ENCODE measurements at regions not wholly inside any gene's neighbourhood (a gene's known extent, or its start where the extent isn't known, plus 50 kb on each side); places are given as distances from the start of the nearest gene placed in this dataset.

DNA sequence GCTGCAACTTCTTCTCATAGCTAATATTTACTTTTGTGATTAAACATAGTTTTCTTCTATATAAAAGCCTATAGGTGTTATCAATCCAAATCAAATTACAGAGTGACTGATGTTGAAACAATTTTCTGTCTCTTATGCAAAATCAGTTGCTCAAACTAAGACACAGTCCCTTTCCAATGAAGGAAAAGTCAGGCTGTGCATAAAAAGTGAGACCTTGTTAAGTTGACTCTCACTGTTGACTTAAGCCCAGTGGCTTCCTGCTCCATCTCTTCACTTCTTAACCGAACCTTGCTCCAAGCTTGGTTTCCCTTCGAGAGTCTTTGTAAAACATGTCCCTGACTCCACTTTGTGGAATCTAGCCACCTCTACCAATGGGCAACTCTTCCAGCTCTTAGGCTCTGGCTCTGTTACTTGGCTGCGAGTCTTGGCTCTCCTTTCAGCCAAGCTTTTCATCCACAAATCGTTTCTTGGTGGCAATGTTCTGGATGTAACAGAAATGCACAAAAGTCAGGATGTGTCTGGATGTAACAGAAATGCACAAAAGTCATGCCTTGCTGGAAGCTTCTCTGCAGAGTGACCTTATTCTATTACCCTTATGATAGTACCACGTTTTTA is 118.9 kb downstream of the LIG4 start:
- no TSS peak for BruUV-seq (replicated peaks)
- H3K4me3 Mint-ChIP-seq (ENCODE audit: unreplicated experiment): no peak overlapping the region
- no peaks in the 10 kb centered on the region for H3K36me3 Mint-ChIP-seq (ENCODE audit: insufficient read depth, unreplicated experiment)
- TF ChIP-seq, protein P1, sequence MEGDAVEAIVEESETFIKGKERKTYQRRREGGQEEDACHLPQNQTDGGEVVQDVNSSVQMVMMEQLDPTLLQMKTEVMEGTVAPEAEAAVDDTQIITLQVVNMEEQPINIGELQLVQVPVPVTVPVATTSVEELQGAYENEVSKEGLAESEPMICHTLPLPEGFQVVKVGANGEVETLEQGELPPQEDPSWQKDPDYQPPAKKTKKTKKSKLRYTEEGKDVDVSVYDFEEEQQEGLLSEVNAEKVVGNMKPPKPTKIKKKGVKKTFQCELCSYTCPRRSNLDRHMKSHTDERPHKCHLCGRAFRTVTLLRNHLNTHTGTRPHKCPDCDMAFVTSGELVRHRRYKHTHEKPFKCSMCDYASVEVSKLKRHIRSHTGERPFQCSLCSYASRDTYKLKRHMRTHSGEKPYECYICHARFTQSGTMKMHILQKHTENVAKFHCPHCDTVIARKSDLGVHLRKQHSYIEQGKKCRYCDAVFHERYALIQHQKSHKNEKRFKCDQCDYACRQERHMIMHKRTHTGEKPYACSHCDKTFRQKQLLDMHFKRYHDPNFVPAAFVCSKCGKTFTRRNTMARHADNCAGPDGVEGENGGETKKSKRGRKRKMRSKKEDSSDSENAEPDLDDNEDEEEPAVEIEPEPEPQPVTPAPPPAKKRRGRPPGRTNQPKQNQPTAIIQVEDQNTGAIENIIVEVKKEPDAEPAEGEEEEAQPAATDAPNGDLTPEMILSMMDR (IDR thresholded peaks at IDR 0.05; ENCODE audit: insufficient read depth in 1 of 2, low read depth in 1 of 2, low read length in 1 of 2, severe bottlenecking in 1 of 2, unreplicated experiment in 1 of 2): no peak
- no peaks in the 10 kb centered on the region for H3K36me3 ChIP-seq (ENCODE audit: control insufficient read depth, insufficient read depth, low read length)
- H3K27me3 ChIP-seq (replicated peaks; ENCODE audit: control insufficient read depth, insufficient read depth, low read length): no peaks in the 10 kb centered on the region
- intact Hi-C loops (cut with micrococcal nuclease; ENCODE audit: unreplicated experiment): no loop called here
- no peaks in the 10 kb centered on the region for H3K9me3 ChIP-seq
- ChIA-PET POLR2A (no interaction called here), CTCF (interaction anchor here (0.6 to 0.7 kb wide), 2 partner anchors 9 to 39 kb away, joined by 3 read pairs; no protein-coding TSS in a partner anchor)
- H3K4me3 ChIP-seq (ENCODE audit: low read depth, low read length): no peak overlapping the region
- no peaks in the 10 kb centered on the region for H3K27me3 Mint-ChIP-seq (ENCODE audit: insufficient read depth, unreplicated experiment)
- H3K4me1 Mint-ChIP-seq (ENCODE audit: low read depth, unreplicated experiment): no peaks in the 10 kb centered on the region
- no peak for DNase-seq
- no peak overlapping the region for H3K27ac Mint-ChIP-seq (ENCODE audit: unreplicated experiment)
- H3K9me3 Mint-ChIP-seq (ENCODE audit: unreplicated experiment): no peaks in the 10 kb centered on the region
- peaks cover 5% of the 10 kb centered on the region; the same call in 1 of the 2 replicates for H3K4me1 ChIP-seq

DNA sequence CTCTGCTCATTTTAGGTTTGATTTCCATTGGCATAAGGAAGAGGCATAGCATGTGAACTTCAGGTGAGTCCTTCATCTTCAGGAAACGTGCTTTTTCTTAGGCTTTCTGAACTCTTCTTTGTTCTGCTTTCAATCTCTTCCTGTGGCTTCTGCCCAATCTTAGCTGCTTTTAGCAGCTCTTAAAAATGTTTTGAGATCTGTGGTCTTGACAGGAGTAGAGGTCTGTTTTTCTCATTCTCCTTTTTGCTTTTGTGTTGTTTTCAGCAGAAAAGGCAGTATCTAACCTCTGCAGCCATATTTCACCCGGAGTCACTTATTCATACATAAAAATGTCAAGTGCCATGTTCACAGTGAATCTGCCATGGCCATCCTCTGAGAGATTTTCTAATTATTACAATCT is 120.3 kb downstream of the LIG4 start:
- Histone ChIP-seq H3K9me3 (no peaks in the 10 kb centered on the region), H3K4me3 (ENCODE audit: low read depth, low read length) (no peak overlapping the region), H3K36me3 (ENCODE audit: control insufficient read depth, insufficient read depth, low read length) (no peaks in the 10 kb centered on the region), H3K4me1 (peaks cover 4% of the 10 kb centered on the region; the same call in 1 of the 2 replicates), H3K27me3 (replicated peaks; ENCODE audit: control insufficient read depth, insufficient read depth, low read length) (no peaks in the 10 kb centered on the region)
- CTCF ChIA-PET: no interaction called here
- Mint-ChIP-seq H3K36me3 (ENCODE audit: insufficient read depth, unreplicated experiment) (no peaks in the 10 kb centered on the region), H3K4me3 (ENCODE audit: unreplicated experiment) (no peak overlapping the region), H3K27me3 (ENCODE audit: insufficient read depth, unreplicated experiment) (no peaks in the 10 kb centered on the region), H3K4me1 (ENCODE audit: low read depth, unreplicated experiment) (no peaks in the 10 kb centered on the region), H3K27ac (ENCODE audit: unreplicated experiment) (no peak overlapping the region), H3K9me3 (ENCODE audit: unreplicated experiment) (no peaks in the 10 kb centered on the region)
- BruUV-seq (replicated peaks): no TSS peak
- no peak for DNase-seq
- intact Hi-C loops (cut with micrococcal nuclease; ENCODE audit: unreplicated experiment): no loop called here
- POLR2A ChIA-PET: no interaction called here
- TF ChIP-seq, protein P1 (IDR thresholded peaks at IDR 0.05; ENCODE audit: insufficient read depth in 1 of 2, low read depth in 1 of 2, low read length in 1 of 2, severe bottlenecking in 1 of 2, unreplicated experiment in 1 of 2): no peak

DNA sequence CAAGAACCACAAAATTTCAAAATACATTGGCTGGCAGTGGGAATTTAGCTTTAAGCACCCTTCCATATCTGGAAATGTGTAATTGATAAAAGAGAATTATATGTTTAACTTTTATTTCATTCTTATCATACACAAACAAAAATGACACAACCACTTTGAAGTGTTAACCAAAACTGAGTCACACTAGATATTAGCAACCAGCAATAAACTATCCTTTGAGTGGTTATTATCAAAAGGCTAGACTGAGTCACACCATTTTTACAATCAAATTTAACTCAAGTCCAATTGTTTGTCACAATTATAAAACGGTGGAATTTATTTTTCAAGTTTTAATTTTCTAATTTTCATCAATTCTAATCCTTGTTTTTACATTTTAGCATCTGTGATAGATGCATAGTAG is 121.7 kb downstream of the LIG4 start:
- Histone ChIP-seq H3K4me3 (ENCODE audit: low read depth, low read length) (no peak overlapping the region), H3K36me3 (ENCODE audit: control insufficient read depth, insufficient read depth, low read length) (no peaks in the 10 kb centered on the region), H3K4me1 (no peaks in the 10 kb centered on the region; the same call in 1 of the 2 replicates), H3K27me3 (replicated peaks; ENCODE audit: control insufficient read depth, insufficient read depth, low read length) (no peaks in the 10 kb centered on the region), H3K9me3 (no peaks in the 10 kb centered on the region)
- H3K36me3 Mint-ChIP-seq (ENCODE audit: insufficient read depth, unreplicated experiment): no peaks in the 10 kb centered on the region
- ChIA-PET CTCF (no interaction called here), POLR2A (no interaction called here)
- no peak overlapping the region for H3K27ac Mint-ChIP-seq (ENCODE audit: unreplicated experiment)
- no peaks in the 10 kb centered on the region for H3K9me3 Mint-ChIP-seq (ENCODE audit: unreplicated experiment)
- no peaks in the 10 kb centered on the region for H3K4me1 Mint-ChIP-seq (ENCODE audit: low read depth, unreplicated experiment)
- no peak for DNase-seq
- TF ChIP-seq, protein P1 (IDR thresholded peaks at IDR 0.05; ENCODE audit: insufficient read depth in 1 of 2, low read depth in 1 of 2, low read length in 1 of 2, severe bottlenecking in 1 of 2, unreplicated experiment in 1 of 2): no peak
- BruUV-seq (replicated peaks): no TSS peak
- H3K4me3 Mint-ChIP-seq (ENCODE audit: unreplicated experiment): no peak overlapping the region
- intact Hi-C loops (cut with micrococcal nuclease; ENCODE audit: unreplicated experiment): no loop called here
- H3K27me3 Mint-ChIP-seq (ENCODE audit: insufficient read depth, unreplicated experiment): no peaks in the 10 kb centered on the region
